ENCODE measurements at regions not wholly inside any gene's neighbourhood (a gene's known extent, or its start where the extent isn't known, plus 50 kb on each side); places are given as distances from the start of the nearest gene placed in this dataset.

DNA sequence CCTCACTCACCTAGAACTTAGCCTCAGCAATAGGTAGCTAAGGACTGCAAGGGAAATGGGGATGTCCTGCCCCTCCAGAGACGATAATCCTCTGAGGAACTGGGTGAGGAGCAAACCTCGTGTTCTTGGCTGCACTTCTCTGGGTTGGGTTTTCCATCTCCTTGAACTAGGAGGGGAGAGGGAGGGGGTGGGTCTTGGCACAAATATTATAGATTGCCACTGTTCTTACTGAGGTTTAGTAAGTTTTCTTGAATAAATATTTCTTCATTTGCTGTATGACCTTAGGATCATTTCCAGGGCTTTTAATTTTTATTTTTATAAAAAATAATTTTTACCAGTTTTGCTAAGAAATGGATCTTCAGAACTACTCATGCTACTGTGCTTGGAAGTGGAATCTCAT is 406.7 kb upstream of the FZD8 start (continued):
- no peak for TF ChIP-seq SAP30 (IDR thresholded peaks at IDR 0.05; ENCODE audit: insufficient read depth, insufficient replicate concordance, low read length)
- TF ChIP-seq, protein P1, sequence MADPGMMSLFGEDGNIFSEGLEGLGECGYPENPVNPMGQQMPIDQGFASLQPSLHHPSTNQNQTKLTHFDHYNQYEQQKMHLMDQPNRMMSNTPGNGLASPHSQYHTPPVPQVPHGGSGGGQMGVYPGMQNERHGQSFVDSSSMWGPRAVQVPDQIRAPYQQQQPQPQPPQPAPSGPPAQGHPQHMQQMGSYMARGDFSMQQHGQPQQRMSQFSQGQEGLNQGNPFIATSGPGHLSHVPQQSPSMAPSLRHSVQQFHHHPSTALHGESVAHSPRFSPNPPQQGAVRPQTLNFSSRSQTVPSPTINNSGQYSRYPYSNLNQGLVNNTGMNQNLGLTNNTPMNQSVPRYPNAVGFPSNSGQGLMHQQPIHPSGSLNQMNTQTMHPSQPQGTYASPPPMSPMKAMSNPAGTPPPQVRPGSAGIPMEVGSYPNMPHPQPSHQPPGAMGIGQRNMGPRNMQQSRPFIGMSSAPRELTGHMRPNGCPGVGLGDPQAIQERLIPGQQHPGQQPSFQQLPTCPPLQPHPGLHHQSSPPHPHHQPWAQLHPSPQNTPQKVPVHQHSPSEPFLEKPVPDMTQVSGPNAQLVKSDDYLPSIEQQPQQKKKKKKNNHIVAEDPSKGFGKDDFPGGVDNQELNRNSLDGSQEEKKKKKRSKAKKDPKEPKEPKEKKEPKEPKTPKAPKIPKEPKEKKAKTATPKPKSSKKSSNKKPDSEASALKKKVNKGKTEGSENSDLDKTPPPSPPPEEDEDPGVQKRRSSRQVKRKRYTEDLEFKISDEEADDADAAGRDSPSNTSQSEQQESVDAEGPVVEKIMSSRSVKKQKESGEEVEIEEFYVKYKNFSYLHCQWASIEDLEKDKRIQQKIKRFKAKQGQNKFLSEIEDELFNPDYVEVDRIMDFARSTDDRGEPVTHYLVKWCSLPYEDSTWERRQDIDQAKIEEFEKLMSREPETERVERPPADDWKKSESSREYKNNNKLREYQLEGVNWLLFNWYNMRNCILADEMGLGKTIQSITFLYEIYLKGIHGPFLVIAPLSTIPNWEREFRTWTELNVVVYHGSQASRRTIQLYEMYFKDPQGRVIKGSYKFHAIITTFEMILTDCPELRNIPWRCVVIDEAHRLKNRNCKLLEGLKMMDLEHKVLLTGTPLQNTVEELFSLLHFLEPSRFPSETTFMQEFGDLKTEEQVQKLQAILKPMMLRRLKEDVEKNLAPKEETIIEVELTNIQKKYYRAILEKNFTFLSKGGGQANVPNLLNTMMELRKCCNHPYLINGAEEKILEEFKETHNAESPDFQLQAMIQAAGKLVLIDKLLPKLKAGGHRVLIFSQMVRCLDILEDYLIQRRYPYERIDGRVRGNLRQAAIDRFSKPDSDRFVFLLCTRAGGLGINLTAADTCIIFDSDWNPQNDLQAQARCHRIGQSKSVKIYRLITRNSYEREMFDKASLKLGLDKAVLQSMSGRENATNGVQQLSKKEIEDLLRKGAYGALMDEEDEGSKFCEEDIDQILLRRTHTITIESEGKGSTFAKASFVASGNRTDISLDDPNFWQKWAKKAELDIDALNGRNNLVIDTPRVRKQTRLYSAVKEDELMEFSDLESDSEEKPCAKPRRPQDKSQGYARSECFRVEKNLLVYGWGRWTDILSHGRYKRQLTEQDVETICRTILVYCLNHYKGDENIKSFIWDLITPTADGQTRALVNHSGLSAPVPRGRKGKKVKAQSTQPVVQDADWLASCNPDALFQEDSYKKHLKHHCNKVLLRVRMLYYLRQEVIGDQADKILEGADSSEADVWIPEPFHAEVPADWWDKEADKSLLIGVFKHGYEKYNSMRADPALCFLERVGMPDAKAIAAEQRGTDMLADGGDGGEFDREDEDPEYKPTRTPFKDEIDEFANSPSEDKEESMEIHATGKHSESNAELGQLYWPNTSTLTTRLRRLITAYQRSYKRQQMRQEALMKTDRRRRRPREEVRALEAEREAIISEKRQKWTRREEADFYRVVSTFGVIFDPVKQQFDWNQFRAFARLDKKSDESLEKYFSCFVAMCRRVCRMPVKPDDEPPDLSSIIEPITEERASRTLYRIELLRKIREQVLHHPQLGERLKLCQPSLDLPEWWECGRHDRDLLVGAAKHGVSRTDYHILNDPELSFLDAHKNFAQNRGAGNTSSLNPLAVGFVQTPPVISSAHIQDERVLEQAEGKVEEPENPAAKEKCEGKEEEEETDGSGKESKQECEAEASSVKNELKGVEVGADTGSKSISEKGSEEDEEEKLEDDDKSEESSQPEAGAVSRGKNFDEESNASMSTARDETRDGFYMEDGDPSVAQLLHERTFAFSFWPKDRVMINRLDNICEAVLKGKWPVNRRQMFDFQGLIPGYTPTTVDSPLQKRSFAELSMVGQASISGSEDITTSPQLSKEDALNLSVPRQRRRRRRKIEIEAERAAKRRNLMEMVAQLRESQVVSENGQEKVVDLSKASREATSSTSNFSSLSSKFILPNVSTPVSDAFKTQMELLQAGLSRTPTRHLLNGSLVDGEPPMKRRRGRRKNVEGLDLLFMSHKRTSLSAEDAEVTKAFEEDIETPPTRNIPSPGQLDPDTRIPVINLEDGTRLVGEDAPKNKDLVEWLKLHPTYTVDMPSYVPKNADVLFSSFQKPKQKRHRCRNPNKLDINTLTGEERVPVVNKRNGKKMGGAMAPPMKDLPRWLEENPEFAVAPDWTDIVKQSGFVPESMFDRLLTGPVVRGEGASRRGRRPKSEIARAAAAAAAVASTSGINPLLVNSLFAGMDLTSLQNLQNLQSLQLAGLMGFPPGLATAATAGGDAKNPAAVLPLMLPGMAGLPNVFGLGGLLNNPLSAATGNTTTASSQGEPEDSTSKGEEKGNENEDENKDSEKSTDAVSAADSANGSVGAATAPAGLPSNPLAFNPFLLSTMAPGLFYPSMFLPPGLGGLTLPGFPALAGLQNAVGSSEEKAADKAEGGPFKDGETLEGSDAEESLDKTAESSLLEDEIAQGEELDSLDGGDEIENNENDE (IDR thresholded peaks at IDR 0.05; ENCODE audit: insufficient replicate concordance, low read length): no peak
- TF ChIP-seq JUND (IDR thresholded peaks at IDR 0.05; ENCODE audit: low read length): no peak
- no peak for TF ChIP-seq ASH2L (IDR thresholded peaks at IDR 0.05; ENCODE audit: low read length)
